Activated T-cell treated with anti-CD3 and anti-CD28 coated beads, Interleukin-2, amount 50 U/mL, for 1 hour (primary cell): ENCODE measurements at regions not wholly inside any gene's neighbourhood (a gene's known extent, or its start where the extent isn't known, plus 50 kb on each side); places are given as distances from the start of the nearest gene placed in this dataset.

ENCODE experiments used
- DNase-seq: peaks from one replicate; pipeline ENCODE4 v3.0.0-alpha.2; 2020

- DNase-seq, result no peak
These were observed 1376.1 kb upstream of the TENM4 start for GRCh38 chr11:80816966-80817365.

- no peak for DNase-seq
These were observed 1375.6 kb upstream of the TENM4 start for GRCh38 chr11:80816454-80816847.

DNA sequence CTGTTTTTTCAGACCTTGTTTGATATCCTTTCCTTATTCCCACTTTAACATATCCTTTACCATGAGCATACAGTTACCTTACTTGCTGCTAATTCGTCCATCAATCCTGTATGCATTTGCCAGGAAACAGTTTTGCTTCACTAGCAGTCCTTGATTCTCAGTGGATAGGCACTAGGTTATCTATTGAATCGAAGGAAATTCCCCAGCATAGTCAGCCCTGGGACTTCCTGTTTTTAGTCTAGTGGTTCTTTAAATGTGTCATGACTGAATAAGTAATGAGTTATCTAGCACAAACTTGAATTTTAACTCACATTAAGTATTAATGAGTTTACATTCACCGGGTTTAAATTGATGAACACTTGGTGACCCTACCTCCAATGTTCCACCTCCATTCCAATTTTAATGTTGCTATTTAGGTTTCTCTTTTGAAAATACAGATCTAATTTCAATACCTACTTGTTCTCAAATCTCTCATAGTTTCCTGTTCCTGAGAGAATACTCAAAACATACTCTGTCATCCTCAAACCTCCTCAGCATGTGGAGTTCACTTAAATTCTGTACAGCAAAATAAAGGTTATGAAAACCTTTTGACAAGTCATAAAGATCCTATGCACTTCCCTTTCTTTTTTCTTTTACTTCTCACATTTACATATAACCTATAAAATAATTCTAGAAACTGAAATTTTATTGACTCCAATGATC is 1375.1 kb upstream of the TENM4 start:
- DNase-seq, result no peak

DNA sequence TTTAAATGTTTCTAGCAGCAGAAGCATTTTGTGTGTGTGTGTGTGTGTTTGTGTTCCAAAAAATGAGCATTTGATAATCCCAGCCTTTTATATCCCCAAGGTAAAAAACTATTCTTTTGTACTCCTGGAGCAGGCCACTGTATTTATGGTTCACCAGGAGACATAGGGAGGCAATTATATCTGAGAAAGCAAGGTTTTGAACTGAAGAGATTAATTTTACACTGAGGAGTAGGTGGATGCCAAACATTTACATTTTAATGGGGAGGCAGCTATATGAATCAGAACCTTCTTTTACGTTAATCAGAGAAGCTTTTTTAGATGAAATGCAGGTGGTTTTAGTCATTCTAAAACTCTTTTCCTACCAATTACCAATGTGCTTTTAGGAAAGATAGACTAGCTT is 1374.0 kb upstream of the TENM4 start:
- DNase-seq, result no peak

GRCh38 chr11:80810695-80811094 is 1369.9 kb upstream of the TENM4 start:
- no peak for DNase-seq

DNA sequence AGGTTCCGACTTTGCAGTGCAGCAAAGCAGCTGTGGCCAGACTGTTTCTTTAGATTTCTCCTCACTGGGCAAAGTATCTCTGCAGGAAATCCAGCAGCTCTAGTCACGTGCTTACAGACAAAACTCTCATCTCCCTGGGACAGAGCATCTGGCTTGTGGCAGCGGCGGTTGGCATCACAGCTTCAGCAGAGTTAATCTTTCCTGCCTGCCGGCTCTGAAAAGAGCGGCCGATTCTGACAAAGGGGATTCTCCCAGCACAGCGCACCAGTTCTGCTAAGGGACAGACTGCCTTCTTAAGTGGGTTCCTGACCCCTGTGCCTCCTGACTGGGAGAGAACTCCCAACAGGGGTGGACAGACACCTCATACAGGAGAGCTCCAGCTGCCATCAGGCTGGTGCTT is 1357.3 kb upstream of the TENM4 start:
- DNase-seq, result no peak

GRCh38 chr11:80783561-80783960 is 1342.7 kb upstream of the TENM4 start:
- DNase-seq, result no peak

DNA sequence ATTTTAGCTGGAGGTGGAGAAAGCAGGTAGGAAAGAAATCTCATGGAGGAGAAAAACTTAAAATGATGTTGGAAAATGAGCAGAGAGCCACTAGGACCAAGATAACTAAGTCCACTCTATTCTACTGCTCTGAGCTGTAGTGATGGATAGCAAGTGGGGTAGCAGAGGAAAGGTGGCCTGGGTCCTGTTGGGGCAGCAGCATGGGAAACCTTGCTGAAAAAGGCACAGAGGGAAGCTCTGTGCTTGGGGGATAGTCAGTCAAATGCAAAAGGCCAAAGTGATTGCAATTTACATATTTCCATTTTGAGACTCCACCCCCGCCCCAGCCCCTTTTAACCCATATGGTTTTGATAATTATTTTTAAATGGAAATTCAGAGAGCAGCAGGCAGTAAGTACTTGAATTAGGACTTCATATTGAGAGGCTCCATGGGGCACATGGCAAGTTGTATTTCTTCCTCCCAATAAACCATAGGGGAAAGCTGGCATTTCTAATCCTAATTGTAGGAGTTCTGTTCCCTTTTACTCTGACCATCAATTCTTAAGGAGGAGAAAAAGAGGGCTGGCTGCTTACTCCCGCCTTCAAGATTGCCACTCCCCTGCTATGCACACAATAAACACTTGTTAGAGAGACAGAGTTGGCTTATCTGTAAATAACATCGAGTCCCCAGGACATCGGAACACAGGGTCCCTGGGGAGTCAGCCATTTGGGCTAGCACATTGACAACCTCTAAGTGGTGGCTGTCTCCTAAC is 1341.5 kb upstream of the TENM4 start:
- no peak for DNase-seq

- no peak for DNase-seq
These were observed 1339.2 kb upstream of the TENM4 start for GRCh38 chr11:80779905-80780605.

DNA sequence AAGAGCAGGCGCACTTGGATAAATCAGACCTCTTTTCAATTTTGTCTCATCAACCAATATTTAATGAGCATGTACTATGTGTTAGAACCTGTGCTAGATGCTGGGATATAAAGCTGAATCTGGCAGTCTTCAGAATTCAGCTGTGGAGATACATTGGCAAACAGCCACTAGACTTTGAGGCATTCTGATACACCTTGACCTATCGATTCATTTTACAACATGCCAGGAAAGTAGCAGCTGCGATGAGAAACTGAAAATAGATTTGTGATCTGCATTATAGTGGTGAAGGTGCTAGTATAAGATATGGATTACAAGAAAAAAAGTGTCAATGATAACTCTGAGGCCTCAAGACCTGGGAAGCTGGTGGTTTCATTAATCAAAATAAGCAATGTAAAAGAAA is 1338.1 kb upstream of the TENM4 start:
- no peak for DNase-seq

GRCh38 chr11:80778432-80778831 is 1337.6 kb upstream of the TENM4 start:
- no peak for DNase-seq

DNA sequence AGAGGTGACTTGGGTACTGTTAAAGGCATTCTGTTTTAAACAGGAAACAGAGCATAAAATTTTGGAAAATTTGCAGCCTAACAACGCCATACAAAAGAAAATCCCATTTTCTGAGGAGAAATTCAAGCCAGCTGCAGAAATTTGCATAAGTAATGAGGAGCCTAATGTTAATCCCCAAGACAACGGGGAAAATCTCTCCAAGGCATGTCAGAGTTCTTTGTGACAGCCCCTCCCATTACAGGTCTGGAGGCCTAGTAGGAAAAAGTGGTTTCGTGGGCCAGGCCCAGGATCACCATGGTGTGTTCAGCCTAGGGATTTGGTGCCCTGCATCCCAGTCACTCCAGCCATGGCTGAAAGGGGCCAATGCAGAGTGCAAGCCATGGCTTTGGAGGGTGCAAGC is 1333.1 kb upstream of the TENM4 start:
- DNase-seq, result no peak

DNA sequence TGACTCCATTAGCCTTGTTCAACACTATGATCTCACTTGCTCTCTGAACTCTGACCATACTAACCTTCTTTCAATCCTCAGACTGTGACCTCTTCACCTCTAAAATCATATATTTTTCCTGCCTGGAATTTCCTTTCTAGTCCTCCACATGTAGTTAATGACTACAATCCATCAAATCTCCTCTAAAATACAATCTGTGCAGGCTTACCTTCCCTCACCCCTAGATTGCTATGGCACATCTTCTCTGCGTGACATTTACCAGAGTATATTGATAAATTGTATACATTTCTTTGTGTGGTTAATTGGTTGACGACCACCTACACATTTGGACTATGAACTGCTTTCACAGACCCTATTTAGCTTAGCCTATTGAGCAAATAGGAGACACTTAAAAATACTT is 1330.2 kb upstream of the TENM4 start:
- DNase-seq, result no peak

DNA sequence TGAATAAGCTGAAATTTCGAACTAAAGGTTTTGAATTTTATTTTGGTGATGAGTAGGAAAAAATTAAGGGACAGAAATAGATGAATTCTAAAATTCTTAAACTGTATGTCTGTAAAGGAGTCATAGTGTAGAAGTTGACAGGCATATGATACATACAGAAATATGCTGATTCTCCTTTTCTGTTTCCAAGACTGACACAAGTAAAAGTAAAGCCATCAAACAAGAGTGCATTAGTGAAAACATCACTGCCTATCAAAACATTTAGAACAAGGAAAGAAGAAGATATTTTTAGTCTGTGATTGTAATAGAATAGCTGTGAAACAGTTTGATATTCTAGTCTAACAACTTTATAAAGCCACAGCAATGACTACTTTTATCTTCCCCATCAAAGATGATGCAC is 1318.0 kb upstream of the TENM4 start:
- no peak for DNase-seq

- DNase-seq, result no peak
These were observed 1307.5 kb upstream of the TENM4 start for GRCh38 chr11:80748207-80748925.

- DNase-seq, result no peak
These were observed 1305.5 kb upstream of the TENM4 start for GRCh38 chr11:80746300-80746699.

DNA sequence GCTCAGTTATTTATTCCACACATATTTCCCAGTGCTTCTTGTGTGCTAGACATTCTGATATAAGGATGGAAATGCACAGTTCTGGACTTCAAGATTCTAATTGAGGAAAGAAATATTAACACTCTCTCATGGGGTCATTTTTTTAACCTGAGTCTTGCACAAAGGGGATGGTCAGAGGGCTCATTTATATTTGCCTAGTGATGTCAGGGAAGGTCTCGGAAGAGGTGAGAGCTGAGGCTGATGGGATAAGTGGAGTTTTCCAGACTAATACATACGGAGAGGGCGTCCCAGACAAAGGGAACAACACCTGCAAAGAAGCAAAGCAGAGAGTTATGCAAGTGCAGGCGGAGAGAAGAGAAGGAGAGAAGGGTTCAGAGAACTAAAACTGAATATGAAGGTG is 1304.6 kb upstream of the TENM4 start:
- no peak for DNase-seq

- DNase-seq, result no peak
These were observed 1293.0 kb upstream of the TENM4 start for GRCh38 chr11:80733790-80734189.

DNA sequence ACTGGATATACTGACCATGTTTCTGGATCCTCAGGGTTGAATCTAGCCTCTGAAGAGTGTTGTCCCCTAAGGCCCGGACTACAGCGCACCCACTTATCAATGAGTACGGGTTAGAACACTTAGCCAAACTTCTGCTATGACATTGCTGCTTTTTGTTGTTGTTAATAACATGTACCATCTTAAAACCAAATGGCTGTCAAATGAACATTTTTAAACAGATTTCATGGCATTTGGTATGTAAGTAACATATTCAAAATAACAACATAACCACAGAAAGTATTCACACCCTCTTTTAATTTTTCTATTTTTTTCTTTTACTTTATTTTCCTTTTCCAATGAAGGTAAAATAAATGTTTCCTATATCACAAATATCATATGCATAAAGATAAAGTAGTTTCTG is 1292.5 kb upstream of the TENM4 start:
- no peak for DNase-seq

- DNase-seq, result no peak
These were observed 1286.5 kb upstream of the TENM4 start for GRCh38 chr11:80727315-80727714.

DNA sequence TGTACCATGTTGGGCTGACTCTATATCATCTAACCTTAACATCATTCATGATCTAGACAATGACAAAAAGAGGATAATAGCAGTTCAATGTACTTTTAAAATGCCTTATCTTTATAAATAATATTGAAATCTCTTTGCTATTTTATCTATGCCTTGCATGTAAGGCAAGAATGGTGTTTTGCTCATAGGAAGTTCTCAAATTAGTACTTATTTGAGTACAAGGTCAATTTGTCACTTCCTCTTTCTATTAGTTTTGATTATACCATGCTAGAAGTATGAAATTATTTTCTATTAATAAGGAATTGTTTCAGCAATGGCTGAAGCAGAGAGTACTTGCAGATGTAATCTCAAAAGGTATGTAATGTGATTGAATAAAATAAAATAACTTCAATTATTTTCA is 1285.4 kb upstream of the TENM4 start:
- DNase-seq, result no peak

DNA sequence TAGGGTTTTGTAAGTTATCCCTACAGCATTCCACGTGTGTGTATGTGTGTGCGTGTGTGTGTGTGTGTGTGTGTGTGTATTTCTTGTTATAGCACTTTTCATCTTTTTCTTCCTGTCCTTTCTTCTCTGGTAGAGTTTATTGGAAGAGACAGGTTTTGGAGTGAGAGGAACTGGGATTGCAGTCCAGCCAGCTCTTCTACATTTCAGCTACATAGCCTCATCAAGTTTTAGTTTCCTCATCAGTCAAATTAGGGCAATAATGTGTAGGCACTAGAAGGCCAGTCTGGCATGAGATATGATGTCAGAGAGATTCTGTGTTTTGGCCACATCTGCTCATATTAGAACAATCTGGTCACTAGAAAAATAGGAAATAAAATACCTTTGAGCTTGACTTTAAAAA is 1283.5 kb upstream of the TENM4 start:
- no peak for DNase-seq

DNA sequence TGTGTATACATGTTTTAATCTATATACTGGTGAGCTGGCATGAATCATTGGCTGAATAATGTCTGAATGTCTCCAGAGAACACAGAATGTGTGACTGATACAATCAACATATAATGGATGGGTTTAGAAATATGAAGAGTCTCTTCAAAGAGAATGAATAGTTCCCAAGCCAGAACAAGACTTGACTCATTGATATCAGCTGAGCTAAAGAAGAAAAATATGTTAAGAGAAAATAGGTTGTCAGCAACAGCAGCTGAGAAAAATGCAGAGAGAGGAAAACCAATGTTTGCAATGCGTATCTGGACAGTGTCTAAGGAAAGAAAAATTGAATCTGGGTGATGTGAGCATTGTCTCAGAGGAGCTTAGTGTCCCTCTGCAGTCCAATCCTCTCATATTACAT is 1281.8 kb upstream of the TENM4 start:
- DNase-seq, result no peak

GRCh38 chr11:80720295-80720694 is 1279.5 kb upstream of the TENM4 start:
- DNase-seq, result no peak
